ENCODE measurements at regions not wholly inside any gene's neighbourhood (a gene's known extent, or its start where the extent isn't known, plus 50 kb on each side); places are given as distances from the start of the nearest gene placed in this dataset.

GRCh38 chr1:29424266-29424665 lies 187.9 kb downstream of the PTPRU start:
- no peak for DNase-seq
- Histone ChIP-seq H3K36me3 (no peaks in the 10 kb centered on the region), H3K4me1 (no peaks in the 10 kb centered on the region), H3K4me3 (no peak overlapping the region), H3K9me3 (peaks cover 0 to 17% (median 3%) of the 10 kb centered on the region in 8 donors), H3K27ac (no peak overlapping the region), H3K27me3 (replicated peaks in 1 of 7) (peaks cover 0 to 29% (median 0%) of the 10 kb centered on the region in 7 donors)
- 70 to 91% (median 81%) methylated on average over 2 of the region's 2 CpGs for WGBS, 5 donors
- TF ChIP-seq POLR2AphosphoS5 (IDR thresholded peaks at IDR 0.05) (no peak), POLR2A (IDR thresholded peaks at IDR 0.05) (no peak)
- TF ChIP-seq, protein P1, sequence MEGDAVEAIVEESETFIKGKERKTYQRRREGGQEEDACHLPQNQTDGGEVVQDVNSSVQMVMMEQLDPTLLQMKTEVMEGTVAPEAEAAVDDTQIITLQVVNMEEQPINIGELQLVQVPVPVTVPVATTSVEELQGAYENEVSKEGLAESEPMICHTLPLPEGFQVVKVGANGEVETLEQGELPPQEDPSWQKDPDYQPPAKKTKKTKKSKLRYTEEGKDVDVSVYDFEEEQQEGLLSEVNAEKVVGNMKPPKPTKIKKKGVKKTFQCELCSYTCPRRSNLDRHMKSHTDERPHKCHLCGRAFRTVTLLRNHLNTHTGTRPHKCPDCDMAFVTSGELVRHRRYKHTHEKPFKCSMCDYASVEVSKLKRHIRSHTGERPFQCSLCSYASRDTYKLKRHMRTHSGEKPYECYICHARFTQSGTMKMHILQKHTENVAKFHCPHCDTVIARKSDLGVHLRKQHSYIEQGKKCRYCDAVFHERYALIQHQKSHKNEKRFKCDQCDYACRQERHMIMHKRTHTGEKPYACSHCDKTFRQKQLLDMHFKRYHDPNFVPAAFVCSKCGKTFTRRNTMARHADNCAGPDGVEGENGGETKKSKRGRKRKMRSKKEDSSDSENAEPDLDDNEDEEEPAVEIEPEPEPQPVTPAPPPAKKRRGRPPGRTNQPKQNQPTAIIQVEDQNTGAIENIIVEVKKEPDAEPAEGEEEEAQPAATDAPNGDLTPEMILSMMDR (IDR thresholded peaks at IDR 0.05 in 8 of 11, conservative IDR thresholded peaks at IDR 0.05 in 3 of 11) = no peak
- intact Hi-C loops (cut with DNase I; ENCODE audit: low total_unique reads) = no loop called here

GRCh38 chr1:29420202-29420601 lies 183.9 kb downstream of the PTPRU start:
- WGBS, 5 donors = 50 to 75% (median 63%) methylated on average over 2 of the region's 2 CpGs
- Histone ChIP-seq H3K9me3 (peaks cover 0 to 17% (median 3%) of the 10 kb centered on the region in 8 donors), H3K27ac (no peak overlapping the region), H3K36me3 (no peaks in the 10 kb centered on the region), H3K27me3 (replicated peaks in 1 of 7) (peaks cover 0 to 41% (median 0%) of the 10 kb centered on the region in 7 donors), H3K4me1 (no peaks in the 10 kb centered on the region), H3K4me3 (no peak overlapping the region)
- TF ChIP-seq POLR2AphosphoS5 (IDR thresholded peaks at IDR 0.05) (no peak), POLR2A (IDR thresholded peaks at IDR 0.05) (no peak)
- TF ChIP-seq, protein P1 (IDR thresholded peaks at IDR 0.05 in 8 of 11, conservative IDR thresholded peaks at IDR 0.05 in 3 of 11) = no peak
- intact Hi-C loops (cut with DNase I; ENCODE audit: low total_unique reads) = no loop called here
- no peak for DNase-seq

DNA sequence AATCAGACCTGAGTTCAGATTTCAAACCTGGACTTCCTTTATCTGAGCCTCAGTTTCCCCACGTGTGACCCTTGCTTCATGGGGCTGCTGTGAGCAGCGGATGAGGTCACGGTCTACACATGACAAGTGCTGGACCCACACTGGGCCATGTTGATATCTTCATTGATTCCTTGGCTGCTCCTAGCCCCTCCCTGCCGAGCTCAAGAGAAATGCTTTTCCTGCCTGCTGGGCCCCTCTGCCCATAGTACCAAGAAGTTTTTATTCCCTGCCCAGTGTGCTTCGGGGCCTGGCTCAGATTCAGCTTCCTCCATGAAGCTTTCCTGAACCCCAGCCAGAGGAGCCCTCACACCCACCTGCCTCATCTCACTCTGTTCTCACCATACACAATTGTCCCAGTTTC lies 181.6 kb downstream of the PTPRU start:
- 76 to 85% (median 79%) methylated on average over 5 of the region's 5 CpGs for WGBS, 5 donors
- Histone ChIP-seq H3K36me3 (no peaks in the 10 kb centered on the region), H3K9me3 (peaks cover 0 to 17% (median 3%) of the 10 kb centered on the region in 8 donors), H3K4me3 (no peak overlapping the region), H3K27ac (no peak overlapping the region), H3K27me3 (replicated peaks in 1 of 7) (peaks cover 0 to 48% (median 0%) of the 10 kb centered on the region in 7 donors), H3K4me1 (no peaks in the 10 kb centered on the region)
- intact Hi-C loops (cut with DNase I; ENCODE audit: low total_unique reads) = no loop called here
- TF ChIP-seq, protein P1 (IDR thresholded peaks at IDR 0.05 in 8 of 11, conservative IDR thresholded peaks at IDR 0.05 in 3 of 11) = no peak
- TF ChIP-seq POLR2A (IDR thresholded peaks at IDR 0.05) (no peak), POLR2AphosphoS5 (IDR thresholded peaks at IDR 0.05) (no peak)
- DNase-seq = no peak

DNA sequence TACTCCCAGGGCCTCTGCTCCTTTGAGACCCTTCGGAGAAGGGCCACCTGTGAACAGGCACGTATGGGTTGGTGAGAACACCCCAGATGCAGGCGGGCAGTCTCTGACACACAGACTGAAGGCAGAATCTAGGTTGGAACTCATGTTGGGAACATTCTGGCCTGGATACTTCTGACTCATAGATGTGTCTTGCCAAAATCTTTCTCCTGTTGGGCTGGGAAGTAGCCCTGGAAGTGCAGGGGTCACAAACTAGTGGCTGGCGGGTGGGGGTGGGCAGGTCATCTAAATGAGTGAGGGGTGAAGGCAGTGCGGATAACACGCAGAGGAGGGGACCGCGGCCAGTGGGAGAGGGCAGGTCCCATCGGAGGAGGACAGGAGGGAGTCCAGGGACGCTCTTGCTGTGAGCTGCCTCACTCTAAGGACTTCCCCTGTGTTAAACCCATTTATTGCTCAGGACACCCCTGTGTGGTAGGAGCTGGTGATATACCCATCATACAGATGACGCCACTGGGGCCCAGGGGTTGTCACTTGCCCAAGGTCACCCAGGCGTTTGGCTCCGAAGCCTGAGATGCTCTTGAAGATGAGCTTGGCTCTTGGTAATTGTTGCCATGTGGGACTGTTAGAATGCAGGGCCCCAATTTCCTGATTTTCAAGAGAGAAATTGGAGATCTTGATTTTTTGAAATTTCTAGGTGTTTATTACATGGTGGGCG lies 181.0 kb downstream of the PTPRU start:
- Histone ChIP-seq H3K27me3 (replicated peaks in 1 of 7) (peaks cover 0 to 55% (median 0%) of the 10 kb centered on the region in 7 donors), H3K9me3 (peaks cover 0 to 17% (median 3%) of the 10 kb centered on the region in 8 donors), H3K4me3 (no peak overlapping the region), H3K4me1 (no peaks in the 10 kb centered on the region), H3K36me3 (no peaks in the 10 kb centered on the region), H3K27ac (no peak overlapping the region)
- WGBS, 5 donors = 82 to 90% (median 85%) methylated on average over 14 of the region's 14 CpGs
- TF ChIP-seq POLR2A (IDR thresholded peaks at IDR 0.05) (no peak), POLR2AphosphoS5 (IDR thresholded peaks at IDR 0.05) (no peak)
- TF ChIP-seq, protein P1 (IDR thresholded peaks at IDR 0.05 in 8 of 11, conservative IDR thresholded peaks at IDR 0.05 in 3 of 11) = no peak
- intact Hi-C loops (cut with DNase I; ENCODE audit: low total_unique reads) = no loop called here
- no peak for DNase-seq

Data from spleen (tissue), 11 donors.